Stimulated activated CD4-positive, alpha-beta T cell treated with anti-CD3 and anti-CD28 coated beads, Interleukin-2, amount 100 ng/mL, for 48 hours (primary cell): ENCODE measurements at regions not wholly inside any gene's neighbourhood (a gene's known extent, or its start where the extent isn't known, plus 50 kb on each side); places are given as distances from the start of the nearest gene placed in this dataset.
A peak's percentile ranks its signal among the peaks of the same experiment; 100 is the strongest.
"Not testable (repeated sequence)": the region's sequence is repeated elsewhere in the genome, so short reads cannot be mapped to it uniquely, and the experiment has no call there.

Source experiments
- DNase-seq, 2 donors: peaks; one replicate each; pipeline ENCODE4 v3.0.0-alpha.2; 2020

- no peak for DNase-seq
Observed at GRCh38 chr7:106561151-106561550, 99.8 kb downstream of the CCDC71L start.

GRCh38 chr7:106560482-106560881 is 100.5 kb downstream of the CCDC71L start:
- no peak for DNase-seq

- DNase-seq = not testable (repeated sequence)
Observed at GRCh38 chr7:106556244-106556643, 104.7 kb downstream of the CCDC71L start.

GRCh38 chr7:106554623-106555022 is 106.3 kb downstream of the CCDC71L start:
- not testable (repeated sequence) for DNase-seq

GRCh38 chr7:106553446-106553836 is 107.5 kb downstream of the CCDC71L start:
- DNase-seq = no peak

- DNase-seq = no peak
Observed at GRCh38 chr7:106552645-106553445, 108.1 kb downstream of the CCDC71L start.

GRCh38 chr7:106551936-106552335 is 109.0 kb downstream of the CCDC71L start:
- DNase-seq = no peak

- DNase-seq = no peak
Observed at GRCh38 chr7:106548491-106548890, 112.5 kb downstream of the CCDC71L start.

GRCh38 chr7:106545275-106545674 is 115.7 kb downstream of the CCDC71L start:
- DNase-seq = no peak

- no peak for DNase-seq
Observed at GRCh38 chr7:106543221-106543757, 117.7 kb downstream of the CCDC71L start.

GRCh38 chr7:106542550-106543220 is 118.3 kb downstream of the CCDC71L start:
- DNase-seq = peak; percentile 44 to 65

- no peak for DNase-seq
Observed at GRCh38 chr7:106538638-106539037, 122.3 kb downstream of the CCDC71L start.

GRCh38 chr7:106537119-106537518 is 123.8 kb downstream of the CCDC71L start:
- no peak for DNase-seq

- no peak for DNase-seq
Observed at GRCh38 chr7:106536079-106536478, 124.9 kb downstream of the CCDC71L start.

GRCh38 chr7:106535234-106535932 is 125.6 kb downstream of the CCDC71L start:
- no peak for DNase-seq

GRCh38 chr7:106534271-106534846 is 126.6 kb downstream of the CCDC71L start:
- DNase-seq = no peak

GRCh38 chr7:106530183-106530582 is 130.8 kb downstream of the CCDC71L start:
- DNase-seq = not testable (repeated sequence)

GRCh38 chr7:106526617-106527016 is 134.3 kb downstream of the CCDC71L start:
- DNase-seq = not testable (repeated sequence)

GRCh38 chr7:106524690-106525059 is 136.3 kb downstream of the CCDC71L start:
- DNase-seq = no peak

- DNase-seq = no peak
Observed at GRCh38 chr7:106523482-106523881, 137.5 kb downstream of the CCDC71L start.

- DNase-seq = no peak
Observed at GRCh38 chr7:106522696-106523095, 138.3 kb downstream of the CCDC71L start.

GRCh38 chr7:106521541-106521940 is 139.4 kb downstream of the CCDC71L start:
- no peak for DNase-seq

GRCh38 chr7:106520962-106521514 is 139.9 kb downstream of the CCDC71L start:
- DNase-seq = no peak
